Epithelial cell of proximal tubule (primary cell): ENCODE measurements at regions not wholly inside any gene's neighbourhood (a gene's known extent, or its start where the extent isn't known, plus 50 kb on each side); places are given as distances from the start of the nearest gene placed in this dataset.

ENCODE experiments used
- DNase-seq: peaks from one replicate; pipeline ENCODE4 v3.0.0-alpha.2; 2011; ENCODE audit warnings: low read depth
- H3K4me3 ChIP-seq: 2 replicates; pipeline ENCODE4 v1.5.1; 2011; ENCODE audit warnings: low read depth, mild to moderate bottlenecking, low read length
- CTCF ChIP-seq: conservative IDR thresholded peaks from 2 replicates; pipeline ENCODE4 v1.5.1; 2012; ENCODE audit warnings: low read depth, mild to moderate bottlenecking, low read length

GRCh38 chr11:80596291-80596810, 1155.5 kb upstream of the TENM4 start:
- no peak for TF ChIP-seq CTCF
- no peak for DNase-seq
- H3K4me3 ChIP-seq = no peak overlapping the region

- H3K4me3 ChIP-seq = no peak overlapping the region
- no peak for DNase-seq
- TF ChIP-seq CTCF = no peak
Measured at GRCh38 chr11:80595011-80595410, 1154.2 kb upstream of the TENM4 start.

GRCh38 chr11:80593648-80594374, 1153.0 kb upstream of the TENM4 start:
- peak; percentile 19 for DNase-seq
- H3K4me3 ChIP-seq = no peak overlapping the region
- no peak for TF ChIP-seq CTCF

GRCh38 chr11:80592546-80592945, 1151.7 kb upstream of the TENM4 start:
- TF ChIP-seq CTCF = no peak
- no peak for DNase-seq
- no peak overlapping the region for H3K4me3 ChIP-seq

- TF ChIP-seq CTCF = no peak
- no peak for DNase-seq
- H3K4me3 ChIP-seq = no peak overlapping the region
Measured at GRCh38 chr11:80587906-80588305, 1147.1 kb upstream of the TENM4 start.

- no peak for DNase-seq
- no peak for TF ChIP-seq CTCF
- H3K4me3 ChIP-seq = no peak overlapping the region
Measured at GRCh38 chr11:80586464-80586863, 1145.6 kb upstream of the TENM4 start.

- no peak for DNase-seq
- no peak for TF ChIP-seq CTCF
- no peak overlapping the region for H3K4me3 ChIP-seq
Measured at GRCh38 chr11:80584661-80585060, 1143.8 kb upstream of the TENM4 start.
